ENCODE measurements at regions not wholly inside any gene's neighbourhood (a gene's known extent, or its start where the extent isn't known, plus 50 kb on each side); places are given as distances from the start of the nearest gene placed in this dataset.

- no peak for ATAC-seq
- H3K27me3 ChIP-seq (ENCODE audit: low read length): no peaks in the 10 kb centered on the region
- H3K4me2 ChIP-seq (ENCODE audit: low read length): no peak overlapping the region
- no peaks in the 10 kb centered on the region for H3K79me2 ChIP-seq (ENCODE audit: low read length)
- no peaks in the 10 kb centered on the region for H3K9me2 ChIP-seq (replicated peaks; ENCODE audit: low read length)
- intact Hi-C loops (cut with micrococcal nuclease): no loop called here
- no peak overlapping the region for H3K9ac ChIP-seq (ENCODE audit: low read length)
- no peaks in the 10 kb centered on the region for H3F3A ChIP-seq (ENCODE audit: low read length, unreplicated experiment)
- no peaks in the 10 kb centered on the region for H3K9me3 ChIP-seq (ENCODE audit: low read length)
- no TSS peak for BruUV-seq (replicated peaks)
- peak overlapping the region; percentile 12; the same call in 1 of the 2 replicates for H3K27ac ChIP-seq (ENCODE audit: low read length)
- no peak for DNase-seq
- ChIA-PET POLR2A (ENCODE audit: unreplicated experiment) (no interaction called here), CTCF (no interaction called here)
- no peaks in the 10 kb centered on the region for H3K36me3 ChIP-seq (ENCODE audit: low read depth, low read length)
- no peak overlapping the region for H2AFZ ChIP-seq (ENCODE audit: low read length)
- H3K4me3 ChIP-seq (ENCODE audit: low read length): no peak overlapping the region
- H3K4me1 ChIP-seq (ENCODE audit: insufficient read depth, low read length): peaks cover 4% of the 10 kb centered on the region
- H4K20me1 ChIP-seq (ENCODE audit: low read length): no peaks in the 10 kb centered on the region
- TF ChIP-seq EZH2 (IDR thresholded peaks at IDR 0.05; ENCODE audit: low read length, unreplicated experiment): no peak
- TF ChIP-seq CTCF (conservative IDR thresholded peaks at IDR 0.05; ENCODE audit: low read depth, low read length): no peak
- no peak for TF ChIP-seq EZH2phosphoT487 (IDR thresholded peaks at IDR 0.05; ENCODE audit: borderline replicate concordance, low read length)
Observed at GRCh38 chr5:101278917-101279316, 375.8 kb upstream of the ST8SIA4 start.

- no peaks in the 10 kb centered on the region for H3K36me3 ChIP-seq (ENCODE audit: low read depth, low read length)
- no peaks in the 10 kb centered on the region for H3F3A ChIP-seq (ENCODE audit: low read length, unreplicated experiment)
- no peak overlapping the region for H3K9ac ChIP-seq (ENCODE audit: low read length)
- no peaks in the 10 kb centered on the region for H3K9me2 ChIP-seq (replicated peaks; ENCODE audit: low read length)
- peak overlapping the region; percentile 46; the same call in 1 of the 2 replicates for H2AFZ ChIP-seq (ENCODE audit: low read length)
- ATAC-seq: peak; percentile 97
- peak; percentile 71 for DNase-seq
- BruUV-seq (replicated peaks): no TSS peak
- ChIA-PET CTCF (no interaction called here), POLR2A (ENCODE audit: unreplicated experiment) (no interaction called here)
- H3K27ac ChIP-seq (ENCODE audit: low read length): peak overlapping the region; percentile 52
- intact Hi-C loops (cut with micrococcal nuclease): no loop called here
- H3K4me1 ChIP-seq (ENCODE audit: insufficient read depth, low read length): peaks cover 4% of the 10 kb centered on the region
- no peaks in the 10 kb centered on the region for H3K27me3 ChIP-seq (ENCODE audit: low read length)
- peak overlapping the region; percentile 69 for H3K4me2 ChIP-seq (ENCODE audit: low read length)
- no peaks in the 10 kb centered on the region for H3K9me3 ChIP-seq (ENCODE audit: low read length)
- H3K4me3 ChIP-seq (ENCODE audit: low read length): no peak overlapping the region
- no peak for TF ChIP-seq EZH2 (IDR thresholded peaks at IDR 0.05; ENCODE audit: low read length, unreplicated experiment)
- no peak for TF ChIP-seq EZH2phosphoT487 (IDR thresholded peaks at IDR 0.05; ENCODE audit: borderline replicate concordance, low read length)
- TF ChIP-seq CTCF (conservative IDR thresholded peaks at IDR 0.05; ENCODE audit: low read depth, low read length): no peak
- no peaks in the 10 kb centered on the region for H4K20me1 ChIP-seq (ENCODE audit: low read length)
- no peaks in the 10 kb centered on the region for H3K79me2 ChIP-seq (ENCODE audit: low read length)
Observed at GRCh38 chr5:101278011-101278687, 375.1 kb upstream of the ST8SIA4 start.

GRCh38 chr5:101271945-101272344 lies 368.9 kb upstream of the ST8SIA4 start:
- Histone ChIP-seq H3K9me2 (replicated peaks; ENCODE audit: low read length) (no peaks in the 10 kb centered on the region), H3K4me2 (ENCODE audit: low read length) (no peak overlapping the region), H3K79me2 (ENCODE audit: low read length) (no peaks in the 10 kb centered on the region), H3K27me3 (ENCODE audit: low read length) (no peaks in the 10 kb centered on the region), H3K4me3 (ENCODE audit: low read length) (no peak overlapping the region), H3K9me3 (ENCODE audit: low read length) (no peaks in the 10 kb centered on the region), H3K9ac (ENCODE audit: low read length) (no peak overlapping the region), H3K4me1 (ENCODE audit: insufficient read depth, low read length) (no peaks in the 10 kb centered on the region), H3K27ac (ENCODE audit: low read length) (no peak overlapping the region), H3K36me3 (ENCODE audit: low read depth, low read length) (no peaks in the 10 kb centered on the region), H4K20me1 (ENCODE audit: low read length) (no peaks in the 10 kb centered on the region), H3F3A (ENCODE audit: low read length, unreplicated experiment) (no peaks in the 10 kb centered on the region), H2AFZ (ENCODE audit: low read length) (no peak overlapping the region)
- DNase-seq (no peak), ATAC-seq (no peak)
- CTCF ChIA-PET: no interaction called here
- intact Hi-C loops (cut with micrococcal nuclease): no loop called here
- no TSS peak for BruUV-seq (replicated peaks)
- POLR2A ChIA-PET (ENCODE audit: unreplicated experiment): no interaction called here
- TF ChIP-seq CTCF (conservative IDR thresholded peaks at IDR 0.05; ENCODE audit: low read depth, low read length) (no peak), EZH2phosphoT487 (IDR thresholded peaks at IDR 0.05; ENCODE audit: borderline replicate concordance, low read length) (no peak), EZH2 (IDR thresholded peaks at IDR 0.05; ENCODE audit: low read length, unreplicated experiment) (no peak)

Measured in PC-3 (cell line).